HG03103 (cell line): ENCODE measurements at regions not wholly inside any gene's neighbourhood (a gene's known extent, or its start where the extent isn't known, plus 50 kb on each side); places are given as distances from the start of the nearest gene placed in this dataset.

ENCODE experiments used
- ATAC-seq: cut with Tn5 transposase; IDR thresholded peaks from one replicate; pipeline ENCODE4 v1.9.1; 2021; ENCODE audit warnings: low read depth; ENCODE audit not compliant: unreplicated experiment

GRCh38 chr5:60387051-60387440 lies 312.9 kb downstream of the DEPDC1B start:
- no peak for ATAC-seq

- no peak for ATAC-seq
Measured at GRCh38 chr5:60386436-60387050, 313.4 kb downstream of the DEPDC1B start.

GRCh38 chr5:60382716-60383115 lies 317.2 kb downstream of the DEPDC1B start:
- ATAC-seq: no peak

- no peak for ATAC-seq
Measured at GRCh38 chr5:60379907-60380306, 320.1 kb downstream of the DEPDC1B start.

GRCh38 chr5:60377826-60378225 lies 322.1 kb downstream of the DEPDC1B start:
- ATAC-seq: no peak

- ATAC-seq: no peak
Measured at GRCh38 chr5:60376860-60377259, 323.1 kb downstream of the DEPDC1B start.

GRCh38 chr5:60374409-60374808 lies 325.6 kb downstream of the DEPDC1B start:
- no peak for ATAC-seq

GRCh38 chr5:60372786-60373185 lies 327.2 kb downstream of the DEPDC1B start:
- ATAC-seq: no peak

GRCh38 chr5:60371065-60371464 lies 328.9 kb downstream of the DEPDC1B start:
- ATAC-seq: no peak

GRCh38 chr5:60370508-60370907 lies 329.5 kb downstream of the DEPDC1B start:
- ATAC-seq: no peak

- ATAC-seq: no peak
Measured at GRCh38 chr5:60369391-60369790, 330.6 kb downstream of the DEPDC1B start.

GRCh38 chr5:60368100-60368499 lies 331.9 kb downstream of the DEPDC1B start:
- ATAC-seq: no peak

GRCh38 chr5:60366489-60366888 lies 333.5 kb downstream of the DEPDC1B start:
- no peak for ATAC-seq

GRCh38 chr5:60365001-60365400 lies 335.0 kb downstream of the DEPDC1B start:
- no peak for ATAC-seq

- no peak for ATAC-seq
Measured at GRCh38 chr5:60362158-60362557, 337.8 kb downstream of the DEPDC1B start.

- ATAC-seq: no peak
Measured at GRCh38 chr5:60360355-60360754, 339.6 kb downstream of the DEPDC1B start.

- ATAC-seq: no peak
Measured at GRCh38 chr5:60357302-60357701, 342.7 kb downstream of the DEPDC1B start.

- ATAC-seq: no peak
Measured at GRCh38 chr5:60356745-60357144, 343.2 kb downstream of the DEPDC1B start.

GRCh38 chr5:60355181-60355580 lies 344.8 kb downstream of the DEPDC1B start:
- ATAC-seq: no peak

GRCh38 chr5:60354311-60354710 lies 345.7 kb downstream of the DEPDC1B start:
- no peak for ATAC-seq

GRCh38 chr5:60352992-60353599 lies 346.9 kb downstream of the DEPDC1B start:
- ATAC-seq: no peak

GRCh38 chr5:60350794-60351193 lies 349.2 kb downstream of the DEPDC1B start:
- ATAC-seq: no peak
